NCI-H2171 treated with DMSO at 0.1 percent for 48 hours (cell line): ENCODE measurements at regions not wholly inside any gene's neighbourhood (a gene's known extent, or its start where the extent isn't known, plus 50 kb on each side); places are given as distances from the start of the nearest gene placed in this dataset.

Experiments
- DNase-seq: peaks from one replicate; lab custom pipeline; 2025; lab: John Stamatoyannopoulos, UW

DNA sequence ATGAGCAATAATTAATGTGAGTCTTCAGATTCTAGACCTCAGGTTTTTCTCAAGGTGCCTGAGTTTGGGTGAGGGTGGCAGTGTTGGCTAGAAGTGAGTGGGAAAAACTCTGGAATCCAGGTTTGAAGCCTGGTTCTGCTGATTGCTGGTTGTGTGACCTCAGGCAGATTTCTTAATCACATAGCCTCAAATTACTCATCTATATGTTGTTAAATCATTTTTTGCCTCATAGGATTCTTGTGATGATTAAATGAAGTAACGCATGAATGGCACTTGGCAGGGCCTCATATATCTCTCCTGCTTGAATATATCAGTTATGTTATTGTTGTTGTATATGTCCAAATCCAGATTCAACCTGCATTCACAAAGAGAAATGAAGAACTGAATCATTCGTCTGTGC, 60.5 kb downstream of the NR2F2 start:
- DNase-seq = no peak

DNA sequence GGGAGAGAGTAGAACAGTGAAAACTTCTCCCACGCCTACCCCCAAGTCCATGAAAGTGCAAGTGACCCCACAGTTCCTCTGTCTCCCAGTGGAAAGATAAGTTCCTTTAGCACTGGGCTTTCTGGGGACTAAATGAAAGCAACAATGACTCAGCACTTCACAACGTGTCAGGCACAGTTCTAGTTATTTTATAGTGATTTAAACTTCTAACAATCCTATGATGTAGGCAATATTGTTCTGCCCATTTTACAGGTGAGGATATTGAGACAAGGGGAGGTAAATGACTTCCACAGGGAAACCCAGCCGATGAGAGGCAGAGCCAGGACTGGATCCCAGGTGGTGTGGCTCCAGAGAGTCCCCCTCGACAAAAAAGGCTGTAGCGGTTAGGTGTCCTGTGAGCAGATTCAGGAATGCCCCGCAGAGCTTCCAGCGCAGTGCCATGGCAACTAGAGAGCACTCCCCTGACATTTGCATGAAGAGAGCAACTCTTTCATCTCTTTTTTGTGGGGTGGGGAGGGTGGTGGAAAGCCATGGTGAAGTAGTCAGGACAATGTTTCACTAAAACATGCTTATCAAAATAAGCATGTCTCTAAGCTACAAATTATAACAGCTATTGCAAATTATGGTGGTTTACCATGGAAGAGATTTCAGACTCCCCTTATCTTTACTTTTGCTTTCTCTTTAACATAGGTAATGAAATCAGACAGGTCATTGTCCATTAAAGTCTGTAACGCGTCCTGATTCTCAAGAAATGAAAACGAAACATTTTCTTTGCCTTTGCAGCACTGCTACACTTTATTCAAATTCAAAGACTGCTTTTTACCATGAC, 62.1 kb downstream of the NR2F2 start:
- DNase-seq = no peak

DNA sequence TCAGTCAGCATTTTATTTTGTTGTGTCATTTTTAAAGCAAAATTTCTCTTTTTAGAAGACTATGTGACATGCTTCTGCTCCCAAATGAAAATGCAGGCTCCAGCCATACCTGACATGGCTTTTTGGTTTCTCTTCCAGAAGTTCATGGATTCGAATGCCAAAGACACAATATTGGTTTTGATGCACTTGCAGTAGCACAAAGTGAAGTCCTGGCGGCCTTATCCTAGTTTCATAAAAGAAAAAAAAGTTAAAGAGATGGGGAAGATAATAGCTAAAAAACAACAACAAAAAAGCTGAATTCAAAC, 62.7 kb downstream of the NR2F2 start:
- no peak for DNase-seq

DNA sequence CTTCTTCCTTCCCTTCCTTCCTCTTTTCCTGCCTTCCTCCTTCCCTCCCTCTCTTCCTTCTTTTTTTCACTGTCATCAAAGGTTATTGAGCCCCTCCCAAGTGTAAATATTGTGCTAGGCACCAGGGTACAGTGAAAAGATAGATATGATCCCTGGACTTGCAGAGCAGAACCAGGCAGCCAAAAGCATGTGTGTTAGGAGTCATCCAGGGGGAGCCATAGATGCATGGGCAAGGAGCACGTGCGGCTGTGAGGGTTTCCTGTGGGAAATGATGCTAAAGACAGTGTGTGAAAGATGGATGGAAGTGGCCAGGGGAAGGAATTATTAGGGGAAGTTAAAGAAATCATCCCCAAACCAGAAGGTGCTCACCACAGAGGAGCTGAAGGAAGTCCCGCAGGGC, 65.2 kb downstream of the NR2F2 start:
- DNase-seq = no peak

DNA sequence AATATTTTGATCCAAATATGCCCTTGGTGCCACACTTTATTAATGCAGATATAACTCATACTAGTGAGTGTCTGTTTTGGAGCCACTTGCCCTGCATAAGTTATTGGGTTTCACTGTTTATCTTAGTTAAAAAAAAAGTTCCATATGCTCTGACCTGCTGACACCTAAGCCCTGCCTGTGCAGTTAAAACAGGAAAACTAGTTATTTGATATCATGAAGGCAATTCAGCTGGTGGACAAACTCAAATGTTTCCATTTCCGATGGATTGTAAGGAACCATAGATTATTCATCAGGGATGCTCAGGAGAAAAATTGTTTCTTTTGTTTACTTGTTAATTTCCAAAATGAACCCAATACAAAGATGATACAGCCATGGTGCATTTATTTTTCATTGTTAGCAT, 68.3 kb downstream of the NR2F2 start:
- DNase-seq = peak; percentile 27

DNA sequence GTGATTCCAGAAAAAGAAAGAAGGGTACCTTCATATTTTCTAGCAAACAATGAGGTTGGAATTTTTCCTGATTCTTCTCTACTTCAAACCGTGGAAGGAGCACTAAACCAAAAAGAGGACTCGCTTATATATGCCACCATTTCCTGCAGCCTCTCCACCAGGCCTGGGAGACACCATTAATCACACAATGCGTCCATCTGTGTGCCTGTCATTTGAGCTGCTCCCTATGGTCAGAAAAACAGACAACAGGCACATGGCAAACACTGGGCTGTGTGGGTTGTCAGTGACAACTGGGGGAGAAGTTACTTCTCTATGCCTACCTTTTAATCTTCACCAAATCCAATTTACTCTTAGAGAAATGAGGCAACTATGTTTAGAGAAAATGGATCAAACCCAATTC, 71.9 kb downstream of the NR2F2 start:
- DNase-seq = no peak

DNA sequence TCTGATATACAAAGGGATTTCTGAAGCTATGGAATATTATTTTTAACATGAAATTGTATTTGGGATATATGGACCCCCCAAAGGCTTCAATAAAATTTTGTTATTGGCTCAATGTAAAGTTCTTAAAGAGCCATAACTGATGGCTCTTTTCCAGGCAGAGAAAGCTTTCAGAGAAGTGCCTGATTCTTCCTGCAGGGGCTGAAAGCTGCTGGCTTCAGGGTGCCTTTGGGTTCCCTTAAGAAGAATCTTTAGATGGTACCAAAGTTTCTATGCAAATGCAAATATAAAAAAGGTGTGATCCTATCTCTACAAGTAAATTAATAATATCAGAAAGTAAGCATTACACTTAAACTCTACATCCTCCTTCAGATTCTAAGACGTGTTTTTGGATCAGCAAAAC, 72.6 kb downstream of the NR2F2 start:
- no peak for DNase-seq

DNA sequence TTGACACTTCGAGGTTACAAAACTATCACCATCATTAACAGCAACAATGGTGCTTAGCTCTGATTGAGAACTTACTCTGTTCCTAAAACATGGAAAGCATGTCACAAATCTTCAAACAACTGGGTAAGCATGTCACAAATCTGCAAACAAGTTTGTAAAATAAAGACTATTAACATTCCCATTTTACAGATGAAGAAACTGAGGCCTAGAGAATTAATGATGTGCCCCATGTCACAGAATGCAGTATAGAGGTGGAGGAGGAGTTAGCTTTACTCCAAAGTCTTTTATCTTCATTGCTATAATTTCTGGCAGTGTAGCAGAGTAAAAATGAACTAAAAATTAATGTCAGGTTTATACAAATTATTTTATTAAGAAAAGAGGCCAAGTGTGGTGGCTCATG, 73.4 kb downstream of the NR2F2 start:
- DNase-seq = no peak

DNA sequence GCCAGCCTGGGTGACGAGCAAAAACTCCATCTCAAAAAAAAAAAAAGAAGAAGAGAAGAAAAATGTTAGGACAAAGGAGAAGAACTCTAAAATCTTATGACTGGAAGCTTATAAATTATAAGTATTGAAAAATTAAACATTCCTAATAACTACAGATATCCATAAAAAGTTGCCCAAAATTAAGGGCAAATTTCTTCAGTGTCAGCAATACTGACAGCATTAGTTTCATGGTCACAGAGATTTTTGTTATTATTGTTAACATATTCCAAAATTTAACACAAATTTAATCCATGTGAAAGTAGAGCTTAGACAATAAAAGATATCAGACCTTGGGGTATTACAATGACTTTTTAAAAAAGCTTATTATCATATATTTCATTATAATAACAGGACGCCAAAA, 74.1 kb downstream of the NR2F2 start:
- no peak for DNase-seq

DNA sequence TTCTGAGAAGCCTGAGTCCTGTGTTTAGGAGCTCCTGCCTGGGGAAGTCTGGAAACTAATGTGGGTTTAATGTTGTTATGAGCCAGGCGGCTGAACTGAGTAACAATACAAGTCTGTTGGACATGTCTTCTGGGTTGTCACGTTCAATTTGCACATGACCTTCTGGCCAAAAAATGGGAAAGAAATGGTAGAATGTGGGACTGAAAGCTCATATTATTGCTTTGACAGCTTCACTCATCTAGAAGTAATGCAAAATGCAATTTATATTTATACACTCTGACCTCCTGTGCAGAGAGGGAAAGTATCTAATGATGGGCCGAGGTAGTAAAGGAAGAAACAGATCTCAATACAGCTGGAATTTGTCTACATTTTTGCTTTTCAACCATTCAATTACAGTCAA, 75.8 kb downstream of the NR2F2 start:
- DNase-seq = no peak

DNA sequence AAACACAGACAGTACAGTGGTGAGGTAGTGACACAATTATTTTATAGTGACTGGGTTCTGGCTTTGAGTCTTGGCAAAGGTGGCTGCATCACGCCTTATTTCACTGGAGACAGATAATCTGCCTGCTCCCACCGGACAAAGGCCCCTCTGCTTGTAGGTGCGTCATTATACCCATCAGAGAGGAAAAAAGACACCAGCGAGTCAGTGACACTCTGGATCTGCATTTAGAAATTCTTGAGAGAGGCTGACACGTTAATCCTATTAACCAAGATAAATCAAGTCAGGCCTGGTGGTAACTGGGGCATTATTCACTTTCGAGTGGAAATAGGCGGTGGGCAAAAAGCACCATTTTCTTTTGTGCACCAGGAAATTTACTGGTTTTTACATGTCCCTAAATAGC, 76.2 kb downstream of the NR2F2 start:
- no peak for DNase-seq

DNA sequence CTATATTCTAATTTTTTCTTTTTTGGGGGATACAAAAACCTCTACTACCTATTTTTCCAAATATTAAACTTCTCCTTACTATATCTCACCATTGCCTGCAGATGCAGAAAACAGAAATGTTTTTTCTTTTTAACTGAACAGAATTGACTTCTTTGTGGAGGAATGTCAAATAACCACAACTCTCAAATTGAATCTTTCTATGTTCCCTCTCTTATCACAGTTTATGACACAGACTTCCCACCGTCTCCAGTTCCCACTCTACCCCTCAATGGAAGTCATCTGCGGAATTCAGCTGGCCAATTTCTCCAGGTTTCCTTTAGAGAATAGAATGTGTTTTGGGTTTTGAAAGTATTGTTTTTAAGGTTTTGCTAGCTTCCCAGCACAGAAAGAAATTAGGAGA, 77.0 kb downstream of the NR2F2 start:
- no peak for DNase-seq

DNA sequence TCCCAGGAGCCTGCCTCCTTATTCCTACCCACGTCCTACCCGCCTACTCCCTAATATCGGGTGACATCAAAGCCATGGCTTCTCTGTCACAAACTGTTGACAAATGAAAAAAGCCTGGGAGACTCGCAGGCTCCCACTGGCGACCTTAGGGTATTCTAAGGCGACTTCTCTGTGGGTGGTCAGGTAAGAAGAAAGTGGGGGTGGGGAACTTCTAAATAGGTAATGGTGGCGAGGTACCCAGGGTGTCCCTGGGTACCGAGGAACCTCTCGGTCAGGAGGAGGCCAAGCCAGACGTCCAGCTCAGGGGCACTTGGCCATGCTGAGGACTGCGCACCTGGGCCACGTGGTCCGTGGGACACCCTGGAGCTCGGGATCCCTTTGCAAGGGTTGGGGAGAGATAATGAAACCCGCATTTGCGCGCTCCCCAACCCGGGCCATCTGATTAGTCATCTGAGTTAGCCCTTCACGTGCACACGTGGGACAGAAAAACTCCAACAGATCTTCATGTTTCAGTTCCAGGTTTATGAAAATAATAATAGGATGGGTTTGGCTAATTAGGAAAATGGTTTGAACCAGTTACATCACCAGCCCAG, 78.2 kb downstream of the NR2F2 start:
- no peak for DNase-seq

DNA sequence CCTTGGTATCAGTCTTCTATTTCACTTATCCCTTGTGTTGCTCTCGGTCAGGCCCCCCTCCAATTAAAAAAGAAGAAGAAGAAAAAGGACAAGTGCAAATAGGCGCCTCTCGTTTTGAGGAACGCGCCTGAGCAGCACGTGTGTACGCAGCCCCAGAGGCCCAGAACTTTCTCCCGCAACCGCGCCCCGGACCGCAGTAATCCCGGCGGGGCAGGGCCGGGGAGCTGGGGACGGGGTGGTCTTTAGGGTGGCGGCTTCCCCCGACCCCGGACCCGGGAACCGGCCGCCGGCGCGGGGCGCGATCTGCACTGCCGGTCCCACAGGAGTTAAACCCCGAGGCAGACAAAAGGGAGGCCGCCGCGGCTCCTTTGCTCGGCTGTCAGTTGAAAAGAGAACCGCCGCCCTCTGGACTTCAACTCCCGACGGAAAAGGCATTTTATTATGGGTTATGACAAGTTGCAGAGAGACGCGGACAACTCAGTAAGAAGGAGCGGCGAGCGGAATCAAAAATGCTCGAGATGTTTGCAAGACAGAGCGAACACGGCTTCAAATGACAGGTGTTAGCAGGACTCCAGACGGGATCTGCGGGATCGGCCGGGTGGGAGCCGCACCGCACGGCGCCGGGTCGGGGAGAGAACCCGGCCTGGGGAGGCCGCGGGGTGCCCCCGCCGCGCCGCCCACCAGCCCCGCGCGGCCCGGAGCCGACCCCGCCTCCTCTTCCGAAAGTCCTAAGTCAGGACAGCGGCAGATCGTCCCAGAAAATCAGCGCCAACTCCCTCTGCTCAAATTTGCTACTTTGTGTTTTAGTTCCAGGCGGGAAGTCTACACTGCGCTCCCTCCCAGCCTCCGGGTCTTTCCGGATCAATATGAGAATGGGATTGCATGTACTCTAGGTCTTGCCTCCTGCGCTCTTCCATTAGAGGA, 79.0 kb downstream of the NR2F2 start:
- DNase-seq = no peak

DNA sequence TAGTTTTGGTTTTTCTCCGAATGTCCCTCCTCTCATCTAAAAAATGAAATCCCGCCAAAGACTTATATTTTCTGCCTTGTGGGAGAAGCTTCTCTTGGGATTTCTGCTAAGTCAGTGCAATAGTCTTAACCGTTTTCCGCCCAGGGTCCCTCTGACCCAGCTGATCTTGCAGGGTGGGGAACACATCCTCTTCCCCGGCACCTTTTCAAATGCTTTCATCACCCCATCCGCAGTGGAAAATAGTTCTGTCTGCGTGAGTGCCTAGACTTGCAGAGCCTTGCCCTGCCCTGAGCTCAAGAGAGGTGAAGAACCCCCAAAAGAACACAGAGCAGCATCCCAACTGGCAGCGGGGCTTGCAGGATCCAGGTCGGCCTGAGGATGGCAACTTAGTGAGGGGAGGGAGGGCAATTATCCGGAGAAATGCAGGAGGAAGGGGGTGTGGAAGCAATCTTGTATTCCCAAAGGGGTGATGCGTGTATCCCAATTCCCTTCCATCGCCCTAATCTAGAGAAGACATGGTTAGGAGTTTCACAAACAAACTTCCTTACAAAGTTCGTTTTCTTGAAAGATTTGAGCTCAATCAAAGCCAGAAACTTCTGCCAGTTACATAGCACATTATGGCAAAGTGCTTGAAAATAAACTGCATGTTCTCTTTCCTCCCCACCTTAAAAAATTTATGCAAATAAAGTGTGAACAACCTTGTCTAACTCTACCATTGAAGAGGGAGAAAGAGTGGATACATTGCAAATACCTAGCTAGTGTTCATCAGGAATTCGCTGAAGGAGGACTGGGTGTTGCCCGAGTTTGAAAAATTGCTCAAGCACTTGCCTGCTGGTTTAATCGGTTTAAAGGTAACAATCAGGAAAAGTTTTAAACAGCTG, 79.9 kb downstream of the NR2F2 start:
- no peak for DNase-seq

DNA sequence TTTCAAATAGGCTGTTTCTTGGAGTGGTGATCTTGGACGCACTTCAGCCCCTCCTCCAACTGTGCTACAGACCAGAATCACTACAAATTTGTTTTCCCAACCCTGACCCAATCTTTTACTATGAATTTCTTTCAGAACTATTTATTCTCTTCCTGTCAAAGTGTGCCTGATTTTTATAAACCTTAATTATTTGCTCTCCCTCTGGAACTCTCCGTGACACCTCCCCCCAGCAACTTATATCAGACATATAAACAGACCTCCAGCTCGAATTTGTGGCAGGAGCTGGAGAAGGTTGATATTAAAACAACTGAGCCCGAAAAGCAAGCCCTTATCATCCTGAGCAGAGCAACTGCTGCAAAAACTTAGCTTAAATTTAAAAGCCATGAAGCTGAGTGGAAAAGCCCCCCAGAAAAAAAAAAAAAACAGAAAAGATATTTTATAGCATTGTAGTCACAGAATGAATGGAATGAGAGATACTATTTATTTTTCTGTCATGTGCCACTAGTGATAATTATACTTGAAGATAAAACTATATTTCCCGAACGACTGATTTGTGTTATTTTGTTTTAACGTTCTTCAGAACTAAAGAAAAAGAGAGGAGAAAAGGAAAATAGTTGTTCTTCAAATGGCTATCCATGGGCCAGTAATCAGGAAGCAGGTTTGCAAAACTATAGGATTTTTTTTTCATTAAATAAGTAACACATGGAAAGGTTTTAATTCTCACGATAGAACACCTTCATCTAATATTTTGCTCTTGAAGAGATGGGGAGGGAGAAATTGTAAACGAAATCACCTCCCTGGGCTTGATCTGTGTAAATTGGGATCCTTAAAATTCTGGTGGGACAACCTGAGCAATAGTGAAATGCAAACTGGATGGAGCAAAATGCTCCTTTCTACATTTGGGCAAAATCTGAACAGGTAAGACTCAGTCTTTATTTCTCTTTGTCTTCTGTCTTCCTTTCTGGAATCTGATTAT, 80.8 kb downstream of the NR2F2 start:
- DNase-seq = no peak

DNA sequence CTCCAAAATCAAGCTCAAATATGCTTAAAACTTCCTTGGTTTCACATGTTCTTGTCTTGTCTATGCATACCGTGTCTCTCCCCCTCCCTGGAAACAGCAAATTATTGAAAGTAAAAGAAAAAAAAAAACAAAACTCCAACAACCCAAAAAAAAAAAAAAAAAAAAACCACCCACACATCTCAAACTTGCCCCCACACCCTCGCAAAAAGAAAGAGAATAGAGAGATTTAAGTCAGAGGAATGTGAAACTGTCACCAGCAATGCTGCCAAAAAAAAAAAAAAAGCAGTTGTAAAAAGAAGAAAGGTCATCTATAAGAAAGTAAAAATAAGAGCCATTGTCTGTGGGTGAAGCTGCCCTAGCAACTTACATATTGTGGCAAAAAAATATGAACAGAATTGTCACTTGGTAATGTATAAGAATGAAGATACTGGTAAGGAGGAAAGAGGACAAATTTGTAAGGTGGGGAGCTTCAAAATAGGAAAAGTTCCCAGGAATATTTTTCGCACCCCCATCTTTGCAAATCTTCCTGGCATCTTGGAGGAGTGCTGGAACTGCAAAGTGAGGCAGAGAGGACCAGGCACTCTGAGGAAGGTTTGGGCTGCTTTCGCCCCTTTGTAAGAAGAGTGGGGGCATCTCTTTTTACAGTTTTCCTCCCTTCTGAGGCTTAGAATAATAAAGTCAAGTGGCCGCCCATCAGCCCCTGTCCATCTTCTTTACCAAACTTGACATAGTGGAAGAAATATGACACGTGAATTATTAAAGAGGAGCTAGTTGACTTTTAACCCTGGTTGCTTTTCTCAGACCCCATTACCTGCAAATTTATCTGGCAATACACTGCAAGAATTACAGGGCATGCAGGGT, 81.8 kb downstream of the NR2F2 start:
- DNase-seq = no peak

DNA sequence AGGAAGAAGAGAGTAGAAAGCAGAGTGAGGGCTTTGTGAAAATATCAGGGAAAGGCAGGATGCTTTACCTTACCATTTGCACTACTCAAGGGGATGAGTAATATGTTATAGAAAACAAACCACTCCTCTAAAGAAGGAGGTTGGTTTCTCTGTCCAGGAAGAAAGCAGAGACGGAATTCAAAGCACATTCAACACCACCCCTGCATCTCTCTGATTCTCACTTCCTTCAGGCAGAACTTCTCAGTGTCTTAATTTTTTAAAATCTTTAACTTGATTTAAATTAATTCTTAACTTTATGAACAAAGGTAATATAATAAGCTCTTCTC, 82.4 kb downstream of the NR2F2 start:
- DNase-seq = no peak

DNA sequence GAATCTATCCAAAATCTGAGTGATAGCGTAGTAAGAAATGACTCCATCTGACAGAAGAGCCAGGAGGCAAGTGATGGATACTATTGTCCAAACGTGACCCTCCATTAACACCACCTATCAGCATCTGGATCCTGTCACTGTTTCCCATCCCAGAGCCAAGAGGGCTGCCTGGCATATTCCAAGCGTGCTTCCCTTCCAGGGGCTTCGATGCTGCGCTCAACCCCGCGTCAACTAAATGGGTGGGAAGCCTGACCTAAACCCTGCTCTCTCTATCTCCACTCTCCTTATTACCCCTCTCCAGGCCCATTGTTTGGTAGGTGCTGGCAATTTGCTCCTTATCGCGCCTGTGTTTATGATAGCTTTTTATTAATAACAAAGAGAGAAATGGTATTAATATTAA, 83.2 kb downstream of the NR2F2 start:
- DNase-seq = no peak

DNA sequence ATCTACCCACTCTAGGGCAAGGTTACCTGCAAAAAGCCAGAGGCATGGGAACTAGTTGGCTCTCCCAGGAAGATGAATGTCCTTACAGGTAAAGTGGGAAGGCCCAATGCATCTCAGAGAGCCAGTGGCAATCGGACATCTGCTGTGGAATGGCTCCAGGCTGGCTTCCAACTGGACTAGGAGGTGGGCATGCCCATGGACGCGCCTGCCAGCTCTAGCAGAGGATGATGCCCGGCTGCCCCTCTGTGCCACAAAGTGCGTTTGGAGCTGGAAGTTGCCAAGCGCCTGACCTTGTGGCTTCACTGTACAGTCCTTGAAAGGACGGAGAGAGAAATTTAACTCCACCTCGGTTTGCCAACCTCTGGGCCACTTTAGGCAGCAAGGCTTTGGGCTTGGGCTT, 84.4 kb downstream of the NR2F2 start:
- no peak for DNase-seq
